Right forelimb (tissue), 1 donor: ENCODE measurements at regions not wholly inside any gene's neighbourhood (a gene's known extent, or its start where the extent isn't known, plus 50 kb on each side); places are given as distances from the start of the nearest gene placed in this dataset.
A peak's percentile ranks its signal among the peaks of the same experiment; 100 is the strongest.
"Not testable (repeated sequence)": the region's sequence is repeated elsewhere in the genome, so short reads cannot be mapped to it uniquely, and the experiment has no call there.

Experiments used
- DNase-seq: peaks from one replicate; pipeline ENCODE4 v3.0.0-alpha.2; 2018

- no peak for DNase-seq
Measured at GRCh38 chr14:30162066-30162465, 234.4 kb upstream of the PRKD1 start.

- no peak for DNase-seq
Measured at GRCh38 chr14:30165255-30165654, 237.6 kb upstream of the PRKD1 start.

GRCh38 chr14:30177781-30178180 lies 250.1 kb upstream of the PRKD1 start:
- no peak for DNase-seq

- no peak for DNase-seq
Measured at GRCh38 chr14:30179381-30180130, 251.9 kb upstream of the PRKD1 start.

GRCh38 chr14:30180219-30180618 lies 252.6 kb upstream of the PRKD1 start:
- no peak for DNase-seq

DNA sequence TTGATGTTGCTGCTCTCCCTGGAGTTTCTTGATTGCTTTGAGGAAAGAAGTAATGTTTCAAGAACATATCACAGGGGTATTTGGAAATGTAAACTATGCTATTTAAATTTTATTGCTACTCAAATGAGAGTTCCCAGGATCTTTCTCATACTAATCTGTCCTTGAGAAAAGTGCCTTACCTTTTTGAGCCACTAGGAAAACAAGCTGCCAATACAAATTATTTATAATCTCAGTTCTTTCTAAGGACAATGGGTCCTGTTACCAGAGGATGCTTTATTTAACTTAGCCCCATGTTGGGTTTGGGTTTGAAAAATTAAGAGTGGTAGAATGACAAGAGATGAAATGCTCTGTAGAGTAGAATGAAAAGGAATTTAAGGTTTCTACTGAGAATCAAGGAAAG lies 258.2 kb upstream of the PRKD1 start:
- no peak for DNase-seq

DNA sequence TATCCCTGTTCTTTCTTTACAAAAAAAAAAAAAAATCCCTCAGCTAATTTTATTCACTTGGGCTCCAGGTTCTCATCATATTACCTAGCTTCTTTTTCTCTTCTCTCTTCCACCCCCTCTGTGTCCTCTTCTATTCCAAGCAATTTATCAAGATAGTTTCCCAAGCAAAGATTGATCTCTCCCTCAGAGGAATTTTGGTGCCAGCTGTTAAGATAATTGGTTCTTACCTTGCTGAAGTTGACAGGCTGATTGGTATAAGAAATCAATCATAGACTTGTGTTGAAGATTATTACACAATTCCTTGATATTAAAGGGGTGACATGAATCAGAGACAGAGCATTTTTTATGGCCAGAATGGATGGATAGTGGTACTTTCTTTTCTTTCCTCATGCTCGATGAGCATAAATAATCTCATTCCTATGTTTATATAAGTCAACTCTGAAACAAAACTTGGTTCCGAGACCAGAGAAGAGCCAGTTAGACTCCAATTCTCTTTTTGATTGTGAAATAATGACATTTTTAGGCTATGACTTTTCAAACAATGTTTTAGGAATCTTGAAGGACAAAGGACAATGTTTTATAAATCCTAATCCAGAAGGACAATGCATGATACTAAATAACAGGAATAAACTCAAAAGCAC lies 264.1 kb upstream of the PRKD1 start:
- DNase-seq: no peak

GRCh38 chr14:30193101-30193500 lies 265.5 kb upstream of the PRKD1 start:
- no peak for DNase-seq

GRCh38 chr14:30193845-30194501 lies 266.3 kb upstream of the PRKD1 start:
- DNase-seq: no peak

DNA sequence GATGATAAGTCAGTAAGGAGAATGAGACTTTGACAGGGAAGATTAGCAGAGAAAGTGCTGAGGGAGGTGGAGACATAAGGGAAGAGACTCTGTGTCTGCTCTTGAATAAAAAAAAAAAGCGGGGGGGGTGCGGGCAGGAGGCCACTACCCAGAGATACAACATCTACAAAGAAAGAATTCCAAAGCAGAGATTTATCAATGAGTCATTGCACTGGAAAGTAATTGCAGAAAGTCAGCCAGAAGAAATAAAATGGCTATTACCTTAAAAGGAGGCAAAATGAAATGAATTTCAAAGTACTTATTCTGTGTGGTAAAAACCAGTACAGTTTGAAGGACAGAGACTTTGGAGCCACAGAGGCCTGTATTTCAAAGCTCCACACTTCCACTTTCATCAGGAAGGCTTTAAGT lies 267.1 kb upstream of the PRKD1 start:
- DNase-seq: no peak

- no peak for DNase-seq
Measured at GRCh38 chr14:30195941-30196340, 268.3 kb upstream of the PRKD1 start.

DNA sequence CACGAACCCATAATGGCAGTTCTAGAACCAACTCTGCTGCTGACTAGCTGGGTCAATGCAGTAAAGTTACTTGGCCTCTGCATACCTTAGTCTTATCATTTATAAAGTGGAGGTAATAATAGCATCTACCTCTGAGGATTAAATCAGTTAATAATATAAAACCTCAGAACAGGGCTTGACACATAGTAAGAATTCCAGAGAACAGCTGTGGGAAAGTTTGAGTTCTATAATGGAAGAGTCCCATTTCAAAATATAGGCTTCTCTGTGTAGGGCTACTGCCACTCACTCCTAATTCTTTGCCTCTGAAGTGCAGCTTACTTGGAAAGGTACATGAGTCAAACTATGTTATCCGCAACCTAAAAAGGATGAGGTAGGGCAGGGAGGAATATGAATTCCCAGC lies 269.2 kb upstream of the PRKD1 start:
- no peak for DNase-seq

GRCh38 chr14:30198720-30199119 lies 271.1 kb upstream of the PRKD1 start:
- not testable (repeated sequence) for DNase-seq

GRCh38 chr14:30204431-30204980 lies 276.9 kb upstream of the PRKD1 start:
- no peak for DNase-seq

DNA sequence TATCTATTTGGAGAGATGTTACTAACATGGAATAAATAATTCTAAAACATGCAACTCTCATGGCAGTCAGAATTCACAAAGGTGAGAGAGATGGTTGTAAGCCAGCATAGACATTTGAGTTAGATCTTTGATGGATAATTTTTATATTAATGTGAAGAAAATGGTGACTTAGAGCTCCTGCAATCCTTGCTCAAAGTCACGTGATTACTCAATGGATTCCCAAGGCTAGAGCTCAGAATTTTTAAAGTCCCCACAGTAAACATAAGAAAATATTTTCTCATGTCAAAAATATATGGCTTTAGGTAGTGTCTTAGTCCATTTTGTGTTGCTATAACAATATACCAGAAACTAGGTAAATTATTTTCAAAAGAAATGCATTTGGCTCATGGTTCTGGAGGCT lies 281.5 kb upstream of the PRKD1 start:
- DNase-seq: no peak

DNA sequence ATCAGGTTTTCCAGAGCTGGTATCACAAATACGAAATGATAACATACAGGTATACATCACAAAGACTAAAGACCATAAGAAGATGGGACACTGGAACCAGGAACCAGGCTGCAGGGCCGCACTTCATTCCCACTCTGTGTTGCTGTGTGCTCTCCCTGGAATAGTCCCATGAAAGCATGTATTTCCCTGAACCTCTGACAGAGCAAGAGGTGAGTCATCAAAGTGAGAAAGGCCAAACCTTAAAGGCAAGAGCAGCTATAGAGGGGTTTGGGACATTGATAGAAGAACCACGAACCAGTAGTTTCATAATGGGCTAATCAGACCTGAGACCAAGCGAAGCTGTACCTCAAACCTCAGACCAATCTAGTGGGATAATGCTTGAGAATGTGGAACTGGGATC lies 283.0 kb upstream of the PRKD1 start:
- DNase-seq: no peak

GRCh38 chr14:30211326-30211725 lies 283.7 kb upstream of the PRKD1 start:
- no peak for DNase-seq

GRCh38 chr14:30214014-30214413 lies 286.4 kb upstream of the PRKD1 start:
- DNase-seq: no peak

DNA sequence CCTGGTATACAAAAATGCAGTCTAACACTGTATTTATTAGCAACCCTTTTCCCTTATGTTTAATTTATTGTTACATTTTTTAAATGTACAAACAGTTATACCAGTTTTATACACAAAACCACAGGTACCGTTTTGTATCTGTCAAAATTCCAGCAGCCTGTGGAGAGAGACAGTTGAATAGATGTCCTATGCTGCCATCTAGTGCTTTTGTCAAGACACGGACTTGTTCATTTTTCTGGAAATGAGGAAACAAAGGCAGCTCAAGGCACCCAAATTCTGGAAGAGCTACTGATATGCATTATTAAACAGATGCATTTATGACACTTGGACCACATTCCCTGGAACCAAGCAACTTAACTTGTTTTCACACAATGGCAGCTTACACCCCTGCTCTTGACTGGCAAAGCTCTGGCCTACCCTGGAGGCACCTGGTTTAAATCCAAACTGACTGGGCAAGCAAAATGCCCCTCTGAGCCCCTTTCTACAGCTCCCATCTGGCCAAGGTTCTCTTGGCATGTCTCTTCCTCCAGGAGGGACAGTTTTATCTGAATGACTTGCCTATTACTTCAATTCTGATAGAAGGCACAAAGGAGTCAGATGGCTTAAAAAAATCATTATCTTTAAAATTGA lies 286.9 kb upstream of the PRKD1 start:
- peak; percentile 46 for DNase-seq

- DNase-seq: no peak
Measured at GRCh38 chr14:30218907-30219306, 291.3 kb upstream of the PRKD1 start.

GRCh38 chr14:30221546-30221945 lies 293.9 kb upstream of the PRKD1 start:
- DNase-seq: no peak

- no peak for DNase-seq
Measured at GRCh38 chr14:30223385-30223785, 295.7 kb upstream of the PRKD1 start.

GRCh38 chr14:30223966-30224365 lies 296.3 kb upstream of the PRKD1 start:
- DNase-seq: no peak
